ENCODE measurements at regions not wholly inside any gene's neighbourhood (a gene's known extent, or its start where the extent isn't known, plus 50 kb on each side); places are given as distances from the start of the nearest gene placed in this dataset.

- CTCF ChIA-PET, result no interaction called here
- POLR2A ChIA-PET, result no interaction called here
- DNase-seq (ENCODE audit: low read depth, low spot score), result no peak
- TF ChIP-seq CTCF (IDR thresholded peaks at IDR 0.05; ENCODE audit: insufficient read depth, low read length, missing control alignments), result no peak
- H3K4me3 ChIP-seq (ENCODE audit: low read depth, low read length), result no peak overlapping the region
These were observed 145.2 kb downstream of the ZIC1 start for GRCh38 chr3:147554332-147554731.

- H3K4me3 ChIP-seq (ENCODE audit: low read depth, low read length), result no peak overlapping the region
- POLR2A ChIA-PET, result no interaction called here
- DNase-seq (ENCODE audit: low read depth, low spot score), result no peak
- CTCF ChIA-PET, result no interaction called here
- no peak for TF ChIP-seq CTCF (IDR thresholded peaks at IDR 0.05; ENCODE audit: insufficient read depth, low read length, missing control alignments)
These were observed 163.8 kb downstream of the ZIC1 start for GRCh38 chr3:147572970-147573340.

- ChIA-PET POLR2A (no interaction called here), CTCF (no interaction called here)
- DNase-seq (ENCODE audit: low read depth, low spot score), result no peak
- no peak overlapping the region for H3K4me3 ChIP-seq (ENCODE audit: low read depth, low read length)
- TF ChIP-seq CTCF (IDR thresholded peaks at IDR 0.05; ENCODE audit: insufficient read depth, low read length, missing control alignments), result no peak
These were observed 165.5 kb downstream of the ZIC1 start for GRCh38 chr3:147574621-147575020.

GRCh38 chr3:147575391-147575790 lies 166.2 kb downstream of the ZIC1 start:
- TF ChIP-seq CTCF (IDR thresholded peaks at IDR 0.05; ENCODE audit: insufficient read depth, low read length, missing control alignments), result no peak
- ChIA-PET POLR2A (no interaction called here), CTCF (no interaction called here)
- no peak overlapping the region for H3K4me3 ChIP-seq (ENCODE audit: low read depth, low read length)
- DNase-seq (ENCODE audit: low read depth, low spot score), result no peak

- DNase-seq (ENCODE audit: low read depth, low spot score), result no peak
- TF ChIP-seq CTCF (IDR thresholded peaks at IDR 0.05; ENCODE audit: insufficient read depth, low read length, missing control alignments), result no peak
- H3K4me3 ChIP-seq (ENCODE audit: low read depth, low read length), result no peak overlapping the region
- CTCF ChIA-PET, result no interaction called here
- POLR2A ChIA-PET, result no interaction called here
These were observed 173.5 kb downstream of the ZIC1 start for GRCh38 chr3:147582642-147583041.

GRCh38 chr3:147589016-147589415 lies 179.9 kb downstream of the ZIC1 start:
- TF ChIP-seq CTCF (IDR thresholded peaks at IDR 0.05; ENCODE audit: insufficient read depth, low read length, missing control alignments), result no peak
- DNase-seq (ENCODE audit: low read depth, low spot score), result no peak
- CTCF ChIA-PET, result interaction anchor here (1.1 kb wide), 1 partner anchor 27 kb away, joined by 3 read pairs; no protein-coding TSS in a partner anchor
- H3K4me3 ChIP-seq (ENCODE audit: low read depth, low read length), result no peak overlapping the region
- POLR2A ChIA-PET, result no interaction called here

Measured in AG04449 (cell line).